ENCODE measurements at regions not wholly inside any gene's neighbourhood (a gene's known extent, or its start where the extent isn't known, plus 50 kb on each side); places are given as distances from the start of the nearest gene placed in this dataset.

GRCh38 chr10:8640878-8641277 lies 586.4 kb downstream of the GATA3 start:
- no peaks in the 10 kb centered on the region for H3K9me3 ChIP-seq (ENCODE audit: low read depth)
- no peaks in the 10 kb centered on the region for H3K4me1 ChIP-seq (ENCODE audit: insufficient read depth)
- H3K4me3 ChIP-seq = no peak overlapping the region
- no peak overlapping the region for H3K4me2 ChIP-seq
- TF ChIP-seq EZH2phosphoT487 (IDR thresholded peaks at IDR 0.05; ENCODE audit: low read depth, severe bottlenecking, unreplicated experiment) (no peak), EZH2 (IDR thresholded peaks at IDR 0.05; ENCODE audit: borderline replicate concordance) (no peak), CTCF (IDR thresholded peaks at IDR 0.05; ENCODE audit: poor library complexity) (no peak)
- H4K20me1 ChIP-seq (ENCODE audit: insufficient read depth, poor library complexity, severe bottlenecking) = no peaks in the 10 kb centered on the region
- H3K27ac ChIP-seq = no peak overlapping the region
- no peaks in the 10 kb centered on the region for H3K79me2 ChIP-seq
- no peaks in the 10 kb centered on the region for H3K36me3 ChIP-seq (replicated peaks; ENCODE audit: insufficient read depth, low read depth)
- H3K9me2 ChIP-seq (replicated peaks; ENCODE audit: insufficient read depth) = no peaks in the 10 kb centered on the region
- no peak for DNase-seq (ENCODE audit: low spot score)
- no peaks in the 10 kb centered on the region for H3K27me3 ChIP-seq
- H2AFZ ChIP-seq = no peak overlapping the region

GRCh38 chr10:8656261-8656660 lies 601.8 kb downstream of the GATA3 start:
- 89% methylated on average over 4 of the region's 4 CpGs for WGBS (ENCODE audit: low lambda C conversion rate, missing lambda C conversion rate)
- H3K4me3 ChIP-seq = no peak overlapping the region

GRCh38 chr10:8659982-8660381 lies 605.5 kb downstream of the GATA3 start:
- Histone ChIP-seq H3K4me1 (ENCODE audit: insufficient read depth) (no peaks in the 10 kb centered on the region), H3K27ac (no peak overlapping the region), H2AFZ (no peak overlapping the region), H3K36me3 (replicated peaks; ENCODE audit: insufficient read depth, low read depth) (no peaks in the 10 kb centered on the region), H3K9me2 (replicated peaks; ENCODE audit: insufficient read depth) (no peaks in the 10 kb centered on the region), H3K27me3 (no peaks in the 10 kb centered on the region), H3K79me2 (no peaks in the 10 kb centered on the region), H3K9me3 (ENCODE audit: low read depth) (no peaks in the 10 kb centered on the region), H3K4me2 (no peak overlapping the region), H3K4me3 (no peak overlapping the region), H4K20me1 (ENCODE audit: insufficient read depth, poor library complexity, severe bottlenecking) (no peaks in the 10 kb centered on the region)
- DNase-seq (ENCODE audit: low spot score) = no peak
- 73% methylated on average over 2 of the region's 2 CpGs for WGBS (ENCODE audit: low lambda C conversion rate, missing lambda C conversion rate)
- TF ChIP-seq EZH2phosphoT487 (IDR thresholded peaks at IDR 0.05; ENCODE audit: low read depth, severe bottlenecking, unreplicated experiment) (no peak), CTCF (IDR thresholded peaks at IDR 0.05; ENCODE audit: poor library complexity) (no peak), EZH2 (IDR thresholded peaks at IDR 0.05; ENCODE audit: borderline replicate concordance) (no peak)

More at GRCh38 chr10:8656261-8656660, 601.8 kb downstream of the GATA3 start:
- H3K4me2 ChIP-seq = no peak overlapping the region
- no peak for TF ChIP-seq CTCF (IDR thresholded peaks at IDR 0.05; ENCODE audit: poor library complexity)
- no peak for TF ChIP-seq EZH2phosphoT487 (IDR thresholded peaks at IDR 0.05; ENCODE audit: low read depth, severe bottlenecking, unreplicated experiment)
- no peak for TF ChIP-seq EZH2 (IDR thresholded peaks at IDR 0.05; ENCODE audit: borderline replicate concordance)
- H3K4me1 ChIP-seq (ENCODE audit: insufficient read depth) = no peaks in the 10 kb centered on the region
- no peaks in the 10 kb centered on the region for H3K9me3 ChIP-seq (ENCODE audit: low read depth)
- DNase-seq (ENCODE audit: low spot score) = no peak
- no peaks in the 10 kb centered on the region for H3K36me3 ChIP-seq (replicated peaks; ENCODE audit: insufficient read depth, low read depth)
- H2AFZ ChIP-seq = no peak overlapping the region
- no peak overlapping the region for H3K27ac ChIP-seq
- no peaks in the 10 kb centered on the region for H3K9me2 ChIP-seq (replicated peaks; ENCODE audit: insufficient read depth)
- no peaks in the 10 kb centered on the region for H3K79me2 ChIP-seq
- no peaks in the 10 kb centered on the region for H4K20me1 ChIP-seq (ENCODE audit: insufficient read depth, poor library complexity, severe bottlenecking)
- H3K27me3 ChIP-seq = no peaks in the 10 kb centered on the region

GRCh38 chr10:8661886-8662285 lies 607.4 kb downstream of the GATA3 start:
- no peak for TF ChIP-seq EZH2 (IDR thresholded peaks at IDR 0.05; ENCODE audit: borderline replicate concordance)
- no peak for TF ChIP-seq EZH2phosphoT487 (IDR thresholded peaks at IDR 0.05; ENCODE audit: low read depth, severe bottlenecking, unreplicated experiment)
- TF ChIP-seq CTCF (IDR thresholded peaks at IDR 0.05; ENCODE audit: poor library complexity) = no peak
- no peak overlapping the region for H3K4me2 ChIP-seq
- H3K9me2 ChIP-seq (replicated peaks; ENCODE audit: insufficient read depth) = no peaks in the 10 kb centered on the region
- H3K4me1 ChIP-seq (ENCODE audit: insufficient read depth) = no peaks in the 10 kb centered on the region
- no peaks in the 10 kb centered on the region for H3K27me3 ChIP-seq
- no peaks in the 10 kb centered on the region for H3K36me3 ChIP-seq (replicated peaks; ENCODE audit: insufficient read depth, low read depth)
- no peak overlapping the region for H2AFZ ChIP-seq
- WGBS (ENCODE audit: low lambda C conversion rate, missing lambda C conversion rate) = 86% methylated on average over 3 of the region's 3 CpGs
- H3K9me3 ChIP-seq (ENCODE audit: low read depth) = no peaks in the 10 kb centered on the region
- no peak overlapping the region for H3K4me3 ChIP-seq
- no peaks in the 10 kb centered on the region for H3K79me2 ChIP-seq
- no peaks in the 10 kb centered on the region for H4K20me1 ChIP-seq (ENCODE audit: insufficient read depth, poor library complexity, severe bottlenecking)
- no peak overlapping the region for H3K27ac ChIP-seq
- no peak for DNase-seq (ENCODE audit: low spot score)
